AG04450 (cell line): ENCODE measurements at regions not wholly inside any gene's neighbourhood (a gene's known extent, or its start where the extent isn't known, plus 50 kb on each side); places are given as distances from the start of the nearest gene placed in this dataset.

ENCODE experiments used
- CTCF ChIA-PET: fragments of 300-600, 350-600 bp; formaldehyde crosslinking; extraction: SDS; loops from one replicate; lab custom pipeline; 2022; ENCODE audit warnings: antibody characterized with exemption, inconsistent platforms; lab: Charles Lee
- POLR2A ChIA-PET: fragments of 350-600 bp; formaldehyde crosslinking; extraction: SDS; loops from one replicate; lab custom pipeline; 2021; ENCODE audit warnings: antibody characterized with exemption, inconsistent platforms; lab: Yijun Ruan, JAX
- DNase-seq: peaks from one replicate; pipeline ENCODE4 v3.0.0-alpha.2; 2011; ENCODE audit warnings: low read depth, low spot score
- H3K27ac ChIP-seq: one replicate; pipeline ENCODE4 v1.5.1; 2012; ENCODE audit warnings: low read depth, low read length, control low read depth
- H3K27me3 ChIP-seq: one replicate; pipeline ENCODE4 v1.6.0; 2012; ENCODE audit warnings: low read length; ENCODE audit not compliant: control insufficient read depth, insufficient read depth
- H3K4me3 ChIP-seq: 2 replicates; pipeline ENCODE4 v1.5.1; 2011; ENCODE audit warnings: mild to moderate bottlenecking, low read depth, low read length, control low read depth
- H3K9me3 ChIP-seq: 2 replicates; pipeline ENCODE4 v1.5.1; 2012; ENCODE audit warnings: low read length; ENCODE audit not compliant: control insufficient read depth, insufficient read depth
- CTCF ChIP-seq: IDR thresholded peaks from 2 replicates; pipeline ENCODE4 v1.5.1; 2011; ENCODE audit warnings: low read depth, low read length, control low read depth, inconsistent platforms

GRCh38 chr5:63121471-63121870, 542.9 kb downstream of the LRRC70 start:
- no peaks in the 10 kb centered on the region for H3K27me3 ChIP-seq
- no peak for DNase-seq
- H3K9me3 ChIP-seq = no peaks in the 10 kb centered on the region
- H3K27ac ChIP-seq = no peak overlapping the region
- CTCF ChIA-PET = no interaction called here
- no peak for TF ChIP-seq CTCF
- POLR2A ChIA-PET = no interaction called here
- no peak overlapping the region for H3K4me3 ChIP-seq

- H3K27ac ChIP-seq = no peak overlapping the region
- POLR2A ChIA-PET = no interaction called here
- no peak for DNase-seq
- H3K27me3 ChIP-seq = no peaks in the 10 kb centered on the region
- H3K9me3 ChIP-seq = no peaks in the 10 kb centered on the region
- CTCF ChIA-PET = no interaction called here
- H3K4me3 ChIP-seq = no peak overlapping the region
- no peak for TF ChIP-seq CTCF
Observed at GRCh38 chr5:63118221-63118620, 539.6 kb downstream of the LRRC70 start.

GRCh38 chr5:63111891-63112290, 533.3 kb downstream of the LRRC70 start:
- no peak for DNase-seq

GRCh38 chr5:63101870-63102269, 523.3 kb downstream of the LRRC70 start:
- no peak overlapping the region for H3K27ac ChIP-seq
- POLR2A ChIA-PET = no interaction called here

More at GRCh38 chr5:63111891-63112290, 533.3 kb downstream of the LRRC70 start:
- CTCF ChIA-PET = no interaction called here
- H3K27ac ChIP-seq = no peak overlapping the region
- no peak overlapping the region for H3K4me3 ChIP-seq
- no peaks in the 10 kb centered on the region for H3K27me3 ChIP-seq
- POLR2A ChIA-PET = no interaction called here
- no peak for TF ChIP-seq CTCF
- H3K9me3 ChIP-seq = no peaks in the 10 kb centered on the region

GRCh38 chr5:63097286-63097685, 518.7 kb downstream of the LRRC70 start:
- CTCF ChIA-PET = no interaction called here

More at GRCh38 chr5:63101870-63102269, 523.3 kb downstream of the LRRC70 start:
- Histone ChIP-seq H3K9me3 (no peaks in the 10 kb centered on the region; the same call in 1 of the 2 replicates), H3K27me3 (no peaks in the 10 kb centered on the region), H3K4me3 (no peak overlapping the region)
- no peak for DNase-seq
- no peak for TF ChIP-seq CTCF
- CTCF ChIA-PET = no interaction called here

More at GRCh38 chr5:63097286-63097685, 518.7 kb downstream of the LRRC70 start:
- TF ChIP-seq CTCF = no peak
- H3K9me3 ChIP-seq = no peaks in the 10 kb centered on the region
- no peak overlapping the region for H3K27ac ChIP-seq
- DNase-seq = no peak
- POLR2A ChIA-PET = no interaction called here
- no peaks in the 10 kb centered on the region for H3K27me3 ChIP-seq
- no peak overlapping the region for H3K4me3 ChIP-seq
